ENCODE measurements at regions not wholly inside any gene's neighbourhood (a gene's known extent, or its start where the extent isn't known, plus 50 kb on each side); places are given as distances from the start of the nearest gene placed in this dataset.

DNA sequence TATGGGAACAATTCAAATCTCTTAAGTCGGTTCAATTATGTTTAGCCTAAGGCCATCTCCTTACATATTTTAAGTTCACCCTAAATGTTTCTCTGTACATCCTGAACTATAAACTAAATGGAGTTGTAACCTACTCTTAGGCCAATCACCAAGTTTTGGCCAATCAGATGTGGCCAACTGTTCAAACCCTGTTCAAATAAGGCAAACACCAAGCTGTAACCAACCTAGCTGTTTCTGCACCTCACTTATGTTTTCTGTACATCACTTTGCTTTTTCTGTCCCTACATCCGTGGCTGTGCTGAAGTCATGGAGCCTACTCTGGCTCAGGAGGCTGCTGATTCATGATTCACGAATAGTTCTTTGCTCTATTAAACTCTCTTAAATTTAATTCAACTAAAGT lies 165.3 kb downstream of the GASK1B start:
- DNase-seq, result no peak

DNA sequence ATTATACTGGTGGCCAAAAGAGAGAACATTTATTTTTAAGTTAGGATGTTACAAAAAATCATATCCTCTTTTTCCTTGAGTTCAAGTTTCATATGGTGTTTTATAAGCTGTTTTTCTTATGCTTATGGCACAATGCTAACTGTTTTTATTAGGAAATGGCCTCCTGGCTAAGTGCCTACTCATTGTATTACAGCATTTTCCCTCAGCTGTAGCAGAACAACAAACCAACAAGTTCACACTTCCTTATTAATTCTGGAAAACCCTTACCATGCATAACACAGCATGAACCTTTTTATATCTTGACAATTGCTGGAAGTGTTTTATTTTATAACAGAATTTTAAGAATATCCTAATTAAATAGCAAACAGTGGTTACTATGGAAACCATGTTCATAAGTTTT lies 165.8 kb downstream of the GASK1B start:
- peak; percentile 73 for DNase-seq

DNA sequence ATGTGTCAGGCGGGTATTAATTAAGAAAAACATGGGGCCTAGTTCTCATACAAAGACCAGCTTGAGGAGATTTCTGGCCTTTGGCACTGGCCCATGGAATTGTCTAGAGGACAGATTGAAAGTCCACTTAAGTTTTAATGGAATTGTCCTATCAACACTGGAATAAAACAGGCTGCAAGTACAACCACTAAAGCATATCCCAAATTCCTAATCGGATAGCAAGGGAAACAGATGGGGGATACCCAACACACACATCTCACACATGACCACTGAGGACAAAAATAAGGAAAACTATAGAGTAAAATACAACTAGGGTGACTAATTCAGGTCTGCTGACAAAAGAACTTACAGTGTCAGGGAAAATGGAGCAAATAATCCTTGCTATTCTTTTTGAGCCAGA lies 167.8 kb downstream of the GASK1B start:
- no peak for DNase-seq

DNA sequence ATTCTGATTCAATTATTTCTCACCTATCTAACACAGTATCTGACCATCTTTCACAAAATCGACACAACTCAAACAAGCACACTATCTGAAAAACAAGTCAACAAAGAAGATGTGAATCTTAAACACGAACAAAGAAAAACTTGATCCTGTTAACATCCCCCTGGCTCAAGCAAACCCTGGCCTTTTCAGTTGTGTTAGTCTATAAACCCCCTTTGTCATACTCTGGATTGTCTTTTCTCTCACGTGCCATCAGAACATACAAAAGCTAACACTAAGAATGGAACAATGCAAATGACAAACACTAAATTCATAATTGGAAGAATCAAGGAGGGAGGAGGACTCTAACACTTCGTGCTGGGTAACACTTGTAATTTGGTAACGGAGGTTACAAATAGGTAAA lies 168.7 kb downstream of the GASK1B start:
- DNase-seq, result no peak

DNA sequence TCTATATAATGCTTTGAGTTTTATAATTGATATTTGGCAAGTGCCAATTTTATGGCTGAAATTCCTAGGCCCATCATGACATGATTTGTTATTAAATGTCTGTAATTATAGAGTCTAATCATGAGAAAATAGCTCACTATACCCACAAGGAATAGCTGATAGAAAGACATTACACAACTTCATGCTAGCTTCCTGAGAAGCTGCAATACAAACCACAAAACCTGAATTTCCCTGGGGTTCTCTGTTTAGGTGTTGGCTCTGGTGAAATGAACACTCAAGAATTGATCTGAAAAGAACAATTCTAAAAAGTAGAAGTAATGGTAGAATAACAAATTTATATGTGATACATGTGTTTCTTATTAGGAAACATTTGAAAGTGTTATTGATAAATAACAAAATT lies 169.6 kb downstream of the GASK1B start:
- no peak for DNase-seq

DNA sequence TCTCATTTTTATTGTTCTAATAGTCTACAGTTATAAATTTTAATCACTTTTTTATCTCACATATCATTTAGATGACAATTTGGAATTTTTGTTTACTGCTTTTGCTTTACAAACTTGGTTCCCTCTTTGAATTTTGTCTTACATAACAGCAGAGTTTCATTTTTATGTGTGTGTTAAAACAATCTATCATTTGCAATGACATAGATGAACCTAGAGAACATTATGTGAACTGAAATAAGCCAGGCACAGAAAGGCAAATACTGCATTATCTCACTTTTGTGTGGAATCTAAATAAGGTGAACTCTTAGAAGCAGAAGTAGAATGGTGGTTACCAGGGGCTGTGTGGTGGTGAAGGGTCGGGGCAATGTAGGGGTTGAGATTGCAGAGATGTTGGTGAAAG lies 170.7 kb downstream of the GASK1B start:
- DNase-seq, result no peak

DNA sequence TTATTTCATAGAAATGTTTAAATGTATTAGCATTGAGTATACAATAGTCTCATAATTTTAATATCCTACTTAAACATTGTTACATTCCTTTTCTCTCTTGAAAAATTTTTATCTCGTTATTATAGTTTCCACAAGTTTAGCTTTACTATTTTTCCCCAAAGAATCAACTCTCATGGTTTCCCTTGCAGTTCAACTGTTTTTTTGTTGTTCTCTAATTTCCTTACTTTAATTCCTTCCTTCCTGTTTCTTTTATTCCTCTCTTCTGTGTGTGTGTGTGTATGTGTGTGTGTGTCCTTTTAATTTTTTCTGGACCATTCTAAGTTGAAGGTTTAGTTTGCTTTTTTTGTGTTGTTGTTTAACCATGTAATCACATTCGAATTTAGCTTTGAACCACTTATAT lies 171.1 kb downstream of the GASK1B start:
- DNase-seq, result no peak

DNA sequence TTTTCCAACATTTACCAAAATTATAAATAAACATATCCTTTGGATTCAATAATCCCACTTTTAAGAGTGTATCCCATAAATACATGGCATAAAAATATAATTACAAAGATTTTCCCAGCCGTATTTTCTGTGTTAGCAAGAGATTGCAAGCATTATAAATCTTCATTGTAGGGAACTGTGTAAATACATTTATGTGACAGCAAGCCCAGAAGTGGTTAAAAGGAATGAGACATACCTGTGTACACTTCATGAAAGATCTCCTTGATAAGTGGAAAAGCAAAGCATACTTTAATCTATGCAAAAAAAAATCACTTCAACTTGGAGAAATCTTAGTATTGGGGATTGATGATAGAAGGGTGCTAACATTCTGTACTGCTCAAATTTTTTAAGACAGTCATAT lies 173.1 kb downstream of the GASK1B start:
- no peak for DNase-seq

DNA sequence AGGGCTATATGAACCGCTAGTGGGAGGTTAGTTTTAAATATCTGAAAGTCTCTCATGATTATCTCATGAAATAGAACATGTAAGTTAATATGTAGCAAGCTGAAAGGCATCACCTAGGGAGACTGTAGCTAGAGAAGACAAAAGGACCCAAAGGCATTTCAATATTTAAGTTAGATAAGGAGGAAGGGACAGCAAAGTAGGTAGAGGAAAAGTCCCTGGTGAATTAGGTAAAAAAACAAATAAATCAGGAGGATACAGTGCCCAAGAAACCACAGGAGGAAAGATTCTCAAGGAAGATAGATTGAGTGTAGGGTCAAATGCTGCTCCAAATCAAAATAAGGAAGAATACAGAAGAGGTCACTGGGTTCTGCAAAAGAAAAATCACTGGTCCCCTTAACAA lies 175.5 kb downstream of the GASK1B start:
- no peak for DNase-seq

DNA sequence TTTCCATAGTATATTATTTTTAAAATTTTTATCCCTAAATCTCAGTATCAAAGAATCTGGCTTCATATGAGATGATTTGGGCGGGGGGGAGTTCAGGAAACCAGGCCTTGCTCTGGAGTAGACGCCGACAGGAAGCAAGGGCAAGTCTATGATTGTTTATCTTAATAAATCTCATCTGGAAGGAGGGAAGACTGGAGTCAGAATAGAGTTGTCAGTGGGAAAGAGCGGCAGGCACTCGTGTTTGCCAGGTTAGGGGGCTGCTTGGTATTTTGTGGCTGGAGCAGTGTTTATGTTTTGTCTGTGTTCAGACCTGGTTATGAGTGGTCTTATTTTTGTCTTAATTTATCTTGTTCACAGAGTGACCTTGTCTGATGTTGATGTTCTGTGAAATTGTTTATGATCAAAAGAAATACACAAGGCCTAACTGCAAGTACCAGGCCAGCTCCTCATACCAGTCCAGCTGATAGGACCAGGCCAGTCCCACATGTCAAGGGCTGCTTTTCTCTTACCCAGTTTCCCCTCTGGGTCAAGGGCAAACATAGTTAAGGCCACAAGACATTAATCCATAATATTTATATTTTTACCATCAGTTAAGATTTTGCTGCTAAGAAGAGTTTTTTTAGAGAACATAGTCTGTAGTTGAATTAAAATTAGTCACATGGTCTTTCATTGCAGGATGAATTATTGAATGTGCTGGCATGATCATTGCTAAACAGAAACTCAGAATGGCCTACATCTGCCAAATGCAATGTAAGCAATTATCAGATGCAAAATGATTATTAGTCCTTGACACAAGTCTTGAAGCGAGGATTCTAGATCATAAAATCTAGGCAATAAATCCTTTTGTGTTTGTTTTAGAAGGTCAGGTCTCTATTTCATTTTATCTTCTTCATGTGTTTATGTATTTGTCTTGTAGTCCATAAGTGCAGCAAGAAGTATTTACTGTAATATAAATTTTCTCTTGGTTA lies 176.5 kb downstream of the GASK1B start:
- DNase-seq, result no peak

DNA sequence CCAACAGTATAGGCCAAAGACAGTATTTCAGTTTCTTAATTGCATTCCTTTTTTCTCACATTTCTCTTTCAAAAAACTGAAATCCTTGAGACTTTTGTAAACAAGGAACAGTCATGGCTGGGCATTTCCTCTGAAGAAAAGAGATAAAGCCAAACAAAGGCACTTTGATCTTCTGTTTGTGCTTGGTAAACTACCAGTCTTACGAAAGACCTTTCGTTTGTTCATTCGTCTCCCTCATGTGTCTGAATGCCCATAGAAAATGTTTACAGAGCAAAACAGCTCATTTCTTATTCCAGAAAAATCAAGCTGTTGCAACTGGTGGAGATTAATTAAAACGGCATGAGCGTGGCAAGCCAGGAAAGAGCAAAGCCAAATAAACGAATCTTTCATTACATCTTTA lies 178.0 kb downstream of the GASK1B start:
- no peak for DNase-seq

DNA sequence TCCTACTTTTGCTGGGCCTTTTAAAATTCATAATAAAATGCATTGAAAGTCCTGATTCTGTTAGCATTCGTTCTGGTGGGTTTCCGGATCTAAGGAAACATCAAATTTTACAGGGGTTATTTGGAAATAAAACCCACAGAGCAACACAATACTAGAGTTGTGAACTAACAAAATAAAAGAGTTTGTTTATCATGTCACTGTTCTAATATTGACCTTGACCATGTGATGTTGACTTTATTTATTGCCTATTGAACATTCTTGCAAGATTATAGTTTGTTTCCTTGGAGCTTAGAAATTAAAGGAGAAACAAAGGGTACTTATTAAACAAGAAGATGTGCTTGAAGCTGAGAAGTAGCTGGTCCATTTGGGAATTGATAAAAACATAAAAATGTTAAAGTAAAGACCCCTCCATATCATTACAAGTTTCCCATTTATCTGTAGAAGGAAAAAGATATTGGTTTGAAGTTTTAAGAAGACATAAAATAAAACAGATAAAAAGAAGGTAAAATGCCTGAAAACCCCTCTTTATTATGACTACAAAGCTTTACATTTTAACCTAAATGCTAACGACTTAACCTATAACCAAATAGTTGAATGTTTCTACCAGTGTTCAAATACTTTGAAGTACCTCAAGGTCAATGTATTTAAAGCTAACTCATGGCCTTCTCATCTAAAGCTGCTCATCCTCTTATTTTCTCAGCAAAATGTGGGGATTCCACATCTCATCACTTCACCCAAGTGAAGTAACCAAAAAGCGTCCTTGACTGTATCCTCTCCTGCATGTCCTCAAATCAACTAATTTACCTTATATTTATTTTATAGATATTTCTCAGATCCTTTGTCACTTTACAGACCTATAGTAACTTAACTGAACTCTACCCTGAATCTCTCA lies 179.6 kb downstream of the GASK1B start:
- DNase-seq, result no peak

DNA sequence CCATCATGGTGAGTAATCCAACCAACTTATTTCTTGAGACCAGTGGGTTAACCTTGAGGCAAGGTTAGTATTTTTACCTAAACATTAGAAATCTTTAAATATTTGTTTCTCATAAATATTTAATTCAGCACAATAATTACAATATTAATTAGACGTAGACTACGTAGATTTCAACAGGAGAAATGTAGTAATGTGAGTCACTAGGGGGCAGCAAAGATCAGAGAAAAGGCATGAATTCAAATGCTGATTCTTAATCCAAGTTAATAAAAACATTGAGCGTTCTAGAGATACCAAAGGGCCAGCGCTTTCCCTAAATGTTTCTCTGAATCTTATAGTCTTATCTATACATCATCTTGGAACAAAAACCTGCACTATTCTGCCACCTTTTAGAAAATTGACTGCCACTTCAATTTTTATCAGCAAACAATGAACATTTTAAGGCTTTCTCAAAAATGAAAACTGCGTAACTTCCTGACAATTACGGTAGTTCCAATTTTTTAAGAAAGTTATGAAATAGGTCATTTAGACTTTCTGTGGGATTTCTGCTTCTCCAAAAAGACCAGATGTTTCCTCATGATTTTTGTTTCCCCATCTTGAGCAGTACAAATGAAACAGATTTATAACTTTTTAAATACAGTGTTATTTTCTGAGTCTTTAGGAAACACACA lies 180.7 kb downstream of the GASK1B start:
- DNase-seq, result peak; percentile 82

DNA sequence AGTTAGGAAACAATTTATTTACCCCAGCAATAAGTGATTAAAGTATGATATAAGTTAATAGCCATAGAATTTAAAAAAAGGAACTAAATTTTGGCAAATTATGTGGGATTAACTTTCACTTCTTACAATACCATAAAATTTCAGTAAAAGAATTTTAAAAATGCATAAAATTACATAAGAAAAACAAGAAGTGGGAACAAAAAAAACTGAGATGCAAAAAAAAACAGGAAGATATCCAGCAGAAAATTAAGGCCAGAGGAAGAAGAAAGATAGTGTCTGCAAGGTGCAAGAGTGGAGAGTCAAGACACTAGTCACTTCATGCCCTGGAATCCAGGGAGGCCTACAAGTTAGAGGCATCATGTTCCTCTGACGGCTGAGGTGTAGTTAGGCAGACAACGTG lies 184.2 kb downstream of the GASK1B start:
- no peak for DNase-seq

DNA sequence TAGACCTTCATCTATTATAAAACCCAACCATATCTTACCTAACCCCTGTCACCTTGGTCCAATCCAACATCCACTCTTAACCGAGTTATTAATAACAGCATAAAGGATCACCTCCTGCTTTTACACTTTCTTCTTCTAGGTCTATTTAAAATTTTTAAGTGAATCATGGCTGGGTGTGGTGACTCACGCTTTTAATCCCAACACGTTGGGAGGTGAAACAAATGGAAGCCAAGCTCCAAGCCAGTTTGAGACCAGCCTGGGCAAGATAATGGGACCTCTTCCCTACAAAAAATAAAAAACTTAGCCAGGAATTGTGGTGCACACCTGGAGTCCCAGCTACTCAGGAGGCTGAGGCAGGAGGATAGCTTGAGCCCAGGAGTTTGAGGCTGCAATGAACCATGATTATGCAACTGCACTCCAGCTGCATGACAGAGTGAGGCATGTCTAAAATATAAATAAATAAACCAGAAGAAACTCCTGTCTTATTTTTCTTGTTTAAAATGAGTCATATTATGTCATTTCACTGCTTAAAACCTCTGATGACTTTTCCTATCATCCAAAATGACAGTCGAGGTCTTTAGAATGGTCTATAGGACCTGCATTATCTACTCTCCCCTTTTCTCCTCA lies 188.4 kb downstream of the GASK1B start:
- no peak for DNase-seq

DNA sequence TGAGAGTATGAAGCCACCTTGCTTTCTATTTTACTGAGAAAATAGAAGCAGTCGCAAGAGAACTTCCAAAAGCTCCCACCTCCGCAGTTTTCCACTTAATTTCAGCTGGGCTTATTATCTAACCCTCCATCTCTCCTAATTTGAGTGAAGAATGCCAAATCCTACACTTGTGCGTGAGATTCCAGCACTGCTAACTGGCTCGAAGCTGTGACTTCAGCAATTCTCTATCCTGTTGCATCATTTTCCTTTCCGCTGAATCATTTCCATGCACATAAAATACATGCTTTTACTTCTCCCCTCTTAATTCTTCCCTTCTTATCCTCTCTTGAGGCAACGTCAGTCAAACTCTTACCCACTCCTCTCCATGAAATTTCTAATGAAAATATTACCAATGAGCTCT lies 189.5 kb downstream of the GASK1B start:
- DNase-seq, result no peak

DNA sequence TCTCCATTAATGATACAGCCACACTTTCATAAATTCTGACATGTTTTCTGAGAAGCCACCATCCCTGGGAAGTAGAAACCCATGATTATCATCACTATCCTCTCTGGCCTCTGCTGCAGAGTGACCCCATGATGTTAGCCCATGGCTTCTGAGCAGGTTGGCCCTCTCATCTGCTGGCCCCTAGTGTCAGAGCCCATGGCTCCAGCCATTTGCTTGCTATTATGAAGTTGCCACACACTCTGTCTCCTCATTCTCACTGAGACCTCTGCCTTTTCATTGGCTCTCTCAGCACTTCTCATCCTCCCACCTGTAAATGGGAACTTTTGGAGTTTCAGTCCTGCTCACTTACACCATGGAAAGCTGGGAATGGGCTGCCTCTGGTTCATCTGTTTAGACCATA lies 192.7 kb downstream of the GASK1B start:
- no peak for DNase-seq

DNA sequence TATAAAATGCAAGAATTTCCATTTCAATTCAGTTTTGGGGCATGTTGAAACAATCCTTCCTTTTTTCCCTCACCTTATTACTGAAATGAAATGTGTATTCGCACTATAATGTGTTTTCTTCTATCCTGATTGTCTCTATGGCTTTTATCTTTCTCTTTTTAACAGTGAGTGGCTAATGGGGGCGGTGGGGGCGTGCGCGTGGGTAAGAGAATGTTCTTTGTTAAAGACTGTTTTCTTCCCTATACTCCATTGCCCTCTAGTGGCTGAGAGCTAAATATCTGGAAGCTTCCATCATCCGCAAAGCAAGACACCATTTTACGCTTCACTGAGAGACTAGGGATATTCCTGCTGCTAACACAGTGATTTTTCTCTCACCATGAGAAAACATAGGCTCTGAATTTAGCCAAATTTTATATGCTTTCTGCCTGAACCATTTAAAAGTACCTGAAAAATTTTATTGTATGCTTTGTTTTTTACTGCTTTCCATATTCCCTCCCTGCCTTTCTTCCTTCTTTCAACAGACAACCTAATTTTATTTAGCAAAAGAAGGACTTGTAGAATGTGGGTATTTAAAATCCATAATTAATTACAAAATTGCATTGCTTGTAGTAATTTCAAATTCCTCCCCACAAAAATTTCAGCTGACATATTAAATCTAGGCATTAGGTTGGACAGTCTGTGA lies 194.0 kb downstream of the GASK1B start:
- DNase-seq, result peak; percentile 51

DNA sequence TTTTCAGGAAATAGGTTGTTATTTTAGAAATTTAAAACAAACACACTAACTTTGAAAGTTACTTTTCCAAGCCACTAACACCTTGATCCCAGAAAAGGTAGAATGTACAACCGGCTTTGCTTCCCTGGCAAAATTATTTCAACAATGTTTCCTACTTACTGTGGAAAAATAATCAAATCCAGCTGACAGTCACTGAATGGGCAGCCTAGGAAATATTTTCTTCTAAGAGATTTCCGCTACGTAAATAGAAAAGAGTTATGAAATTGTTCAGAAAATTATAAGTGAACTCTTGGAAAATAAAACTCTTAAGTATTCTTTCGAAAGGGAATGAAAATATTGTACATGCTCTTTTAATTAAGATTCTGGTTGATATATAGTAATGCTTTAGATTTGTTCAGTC lies 195.7 kb downstream of the GASK1B start:
- DNase-seq, result peak; percentile 21

DNA sequence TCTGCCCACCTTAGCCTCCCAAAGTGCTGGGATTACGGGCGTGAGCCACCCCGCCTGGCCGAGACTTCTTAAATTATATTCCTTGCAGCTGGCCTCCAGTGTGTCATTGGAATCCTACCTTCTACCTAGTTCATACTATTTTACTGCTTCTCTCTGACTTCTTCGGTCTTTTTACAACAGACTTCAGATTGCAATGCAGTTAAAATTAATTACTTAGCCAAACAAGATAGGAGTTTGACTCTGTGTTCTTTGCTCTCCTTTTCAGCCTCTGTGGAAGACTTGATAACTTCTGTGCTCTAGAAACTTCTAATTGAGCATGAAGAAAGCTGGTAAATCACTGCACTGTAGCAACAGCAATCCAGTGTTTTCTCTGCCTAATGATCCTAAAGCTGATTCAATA lies 199.5 kb downstream of the GASK1B start:
- DNase-seq, result no peak

DNA sequence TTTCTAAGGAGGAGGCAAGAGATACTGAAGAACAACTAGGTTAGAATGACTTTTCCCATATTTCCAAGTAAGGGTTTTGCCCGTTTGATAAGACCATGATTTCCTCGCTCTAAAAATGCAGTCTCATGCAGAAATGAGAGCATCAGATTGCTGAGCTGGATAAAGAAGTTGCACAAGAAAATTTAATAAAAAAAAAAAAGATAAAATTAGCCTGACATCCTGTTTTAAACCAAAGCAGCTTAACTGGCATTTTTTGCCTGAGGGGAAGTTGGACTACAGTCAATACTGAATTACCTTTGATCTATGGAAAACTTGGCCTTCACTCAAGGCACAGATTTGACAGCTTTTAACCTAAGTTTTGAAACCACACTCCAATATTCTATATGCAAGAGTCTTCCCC lies 208.4 kb downstream of the GASK1B start:
- no peak for DNase-seq
